ENCODE measurements at regions not wholly inside any gene's neighbourhood (a gene's known extent, or its start where the extent isn't known, plus 50 kb on each side); places are given as distances from the start of the nearest gene placed in this dataset.

DNA sequence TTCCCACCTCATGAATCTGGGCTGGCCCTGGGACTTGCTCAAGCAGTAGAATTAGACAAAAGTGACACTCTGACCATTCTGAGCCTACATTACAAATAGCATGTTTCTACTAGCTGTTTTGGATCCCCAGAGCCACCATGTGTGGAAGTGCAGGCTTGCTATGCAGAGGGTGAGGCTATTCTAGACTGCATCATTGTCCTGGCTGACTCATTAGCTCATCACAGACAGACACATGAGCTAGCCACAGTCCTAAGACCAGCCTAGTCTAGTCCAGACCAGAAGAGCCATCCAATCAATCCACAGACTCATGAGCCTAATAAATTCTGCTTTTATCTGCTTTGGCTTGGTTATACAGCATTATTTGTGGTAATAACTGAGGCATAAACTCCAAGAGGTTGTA lies 351.9 kb downstream of the PRELID2 start:
- no peaks in the 10 kb centered on the region for H4K20me1 ChIP-seq (ENCODE audit: control insufficient read depth, extremely low read depth, insufficient read depth, low read length)
- H3K27ac ChIP-seq (ENCODE audit: control insufficient read depth, insufficient read depth, low read length) = peak overlapping the region; percentile 52
- H3K79me2 ChIP-seq (ENCODE audit: control insufficient read depth, insufficient read depth, low read length) = no peaks in the 10 kb centered on the region
- no peaks in the 10 kb centered on the region for H3K9me3 ChIP-seq (ENCODE audit: control insufficient read depth, low read depth, low read length)
- H3K36me3 ChIP-seq (ENCODE audit: control insufficient read depth in 2 of 2, extremely low read depth in 1 of 2, insufficient read depth in 2 of 2, low read length in 2 of 2) = no peaks in the 10 kb centered on the region
- H3K9me1 ChIP-seq (ENCODE audit: control insufficient read depth, extremely low read depth, insufficient read depth, low read length) = no peaks in the 10 kb centered on the region
- FAIRE-seq (peak; percentile 89), DNase-seq (ENCODE audit: low read depth, low spot score) (peak; percentile 62)
- no peaks in the 10 kb centered on the region for H3K27me3 ChIP-seq (ENCODE audit: control insufficient read depth, extremely low read depth, insufficient read depth, low read length)
- H3K4me3 ChIP-seq (ENCODE audit: control insufficient read depth in 2 of 3, extremely low read depth in 1 of 3, insufficient read depth in 2 of 3, low read depth in 1 of 3, low read length in 3 of 3) = no peak overlapping the region
- peak overlapping the region; percentile 31 for H3K4me2 ChIP-seq (ENCODE audit: control insufficient read depth, extremely low read depth, insufficient read depth, low read depth, low read length)
- H2AFZ ChIP-seq (ENCODE audit: control insufficient read depth, low read length) = peak overlapping the region; percentile 34
- TF ChIP-seq EZH2 (IDR thresholded peaks at IDR 0.05; ENCODE audit: low read length) (no peak), CTCF (optimal IDR thresholded peaks at IDR 0.05 in 1 of 3, IDR thresholded peaks at IDR 0.05 in 1 of 3, conservative IDR thresholded peaks at IDR 0.05 in 1 of 3; ENCODE audit: extremely low read depth in 1 of 3, insufficient read depth in 2 of 3, low read length in 3 of 3) (no peak)
- H3K9ac ChIP-seq (ENCODE audit: control insufficient read depth, extremely low read depth, insufficient read depth, low read length) = no peak overlapping the region
- H3K4me1 ChIP-seq (ENCODE audit: control insufficient read depth, extremely low read depth, insufficient read depth, low read length) = peaks cover 30% of the 10 kb centered on the region
- dilution Hi-C loops (cut with MboI; ENCODE audit: extremely low pct_ligation_motif_present, low sequenced_read_pairs) = no loop called here

DNA sequence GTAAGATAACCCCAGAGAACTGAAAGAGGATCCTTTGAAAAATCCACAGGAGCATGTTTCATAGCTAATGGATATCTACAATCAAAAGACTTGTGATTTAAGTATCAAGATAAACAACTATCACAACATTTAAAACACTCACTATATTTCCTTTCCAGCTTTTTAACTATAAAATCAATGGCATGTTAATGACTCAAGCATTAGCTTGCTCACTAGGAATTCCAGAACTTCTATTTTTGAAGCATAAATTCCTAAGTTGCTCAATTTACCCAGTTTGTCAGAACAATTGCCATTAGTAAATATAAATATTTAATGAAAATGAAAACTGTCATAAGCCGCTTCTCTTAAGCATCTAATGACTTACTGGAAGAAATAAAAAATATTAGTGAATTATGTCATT lies 355.3 kb downstream of the PRELID2 start:
- H3K4me3 ChIP-seq (ENCODE audit: control insufficient read depth in 2 of 3, extremely low read depth in 1 of 3, insufficient read depth in 2 of 3, low read depth in 1 of 3, low read length in 3 of 3) = no peak overlapping the region
- H3K4me1 ChIP-seq (ENCODE audit: control insufficient read depth, extremely low read depth, insufficient read depth, low read length) = peaks cover 30% of the 10 kb centered on the region
- no peaks in the 10 kb centered on the region for H3K36me3 ChIP-seq (ENCODE audit: control insufficient read depth in 2 of 2, extremely low read depth in 1 of 2, insufficient read depth in 2 of 2, low read length in 2 of 2)
- H3K79me2 ChIP-seq (ENCODE audit: control insufficient read depth, insufficient read depth, low read length) = no peaks in the 10 kb centered on the region
- dilution Hi-C loops (cut with MboI; ENCODE audit: extremely low pct_ligation_motif_present, low sequenced_read_pairs) = no loop called here
- DNase-seq (ENCODE audit: low read depth, low spot score) (no peak), FAIRE-seq (no peak)
- no peaks in the 10 kb centered on the region for H3K9me3 ChIP-seq (ENCODE audit: control insufficient read depth, low read depth, low read length)
- H3K9me1 ChIP-seq (ENCODE audit: control insufficient read depth, extremely low read depth, insufficient read depth, low read length) = no peaks in the 10 kb centered on the region
- no peak overlapping the region for H2AFZ ChIP-seq (ENCODE audit: control insufficient read depth, low read length)
- no peaks in the 10 kb centered on the region for H4K20me1 ChIP-seq (ENCODE audit: control insufficient read depth, extremely low read depth, insufficient read depth, low read length)
- TF ChIP-seq EZH2 (IDR thresholded peaks at IDR 0.05; ENCODE audit: low read length) = no peak
- no peak for TF ChIP-seq CTCF (optimal IDR thresholded peaks at IDR 0.05 in 1 of 3, IDR thresholded peaks at IDR 0.05 in 1 of 3, conservative IDR thresholded peaks at IDR 0.05 in 1 of 3; ENCODE audit: extremely low read depth in 1 of 3, insufficient read depth in 2 of 3, low read length in 3 of 3)
- H3K27ac ChIP-seq (ENCODE audit: control insufficient read depth, insufficient read depth, low read length) = no peak overlapping the region
- H3K27me3 ChIP-seq (ENCODE audit: control insufficient read depth, extremely low read depth, insufficient read depth, low read length) = no peaks in the 10 kb centered on the region
- peak overlapping the region; percentile 1 for H3K4me2 ChIP-seq (ENCODE audit: control insufficient read depth, extremely low read depth, insufficient read depth, low read depth, low read length)
- no peak overlapping the region for H3K9ac ChIP-seq (ENCODE audit: control insufficient read depth, extremely low read depth, insufficient read depth, low read length)

All from keratinocyte (primary cell).